Erythroblast (primary cell): ENCODE measurements at regions not wholly inside any gene's neighbourhood (a gene's known extent, or its start where the extent isn't known, plus 50 kb on each side); places are given as distances from the start of the nearest gene placed in this dataset.

Experiments used
- GATA1 ChIP-seq: IDR thresholded peaks from 2 replicates; pipeline ENCODE4 v1.6.1; 2011; ENCODE audit warnings: low read depth, mild to moderate bottlenecking, control low read depth, low read length, moderate library complexity
- POLR2A ChIP-seq: IDR thresholded peaks from 2 replicates; pipeline ENCODE4 v1.6.1; 2011; ENCODE audit warnings: mild to moderate bottlenecking, low read length

DNA sequence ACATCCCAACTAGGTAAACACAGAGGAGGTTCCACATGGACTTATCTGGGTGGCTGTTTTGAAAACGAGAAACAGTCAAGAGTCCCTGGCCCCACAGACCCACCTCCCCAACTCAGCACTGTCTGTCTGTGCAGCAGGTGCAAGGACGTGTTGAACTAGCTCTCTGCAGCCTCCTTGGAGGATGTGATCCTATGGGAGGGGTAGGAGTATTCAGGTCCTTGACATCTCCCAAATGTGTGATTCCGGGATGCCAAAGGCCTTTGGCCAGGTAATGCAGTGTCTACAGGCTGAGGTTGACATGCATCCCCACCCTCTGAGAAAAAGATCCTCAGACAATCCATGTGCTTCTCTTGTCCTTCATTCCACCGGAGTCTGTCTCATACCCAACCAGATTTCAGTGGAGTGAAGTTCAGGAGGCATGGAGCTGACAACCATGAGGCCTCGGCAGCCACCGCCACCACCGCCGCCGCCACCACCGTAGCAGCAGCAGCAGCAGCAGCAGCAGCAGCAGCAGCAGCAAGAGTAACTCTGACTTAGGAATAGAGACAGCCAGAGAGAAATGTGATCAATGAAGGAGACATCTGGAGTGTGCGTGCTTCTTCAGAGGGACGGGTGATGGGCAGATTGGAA is 151.6 kb upstream of the CAMK1G start:
- no peak for TF ChIP-seq POLR2A
- TF ChIP-seq GATA1, result no peak
